Lung (tissue), 11 donors: ENCODE measurements at regions not wholly inside any gene's neighbourhood (a gene's known extent, or its start where the extent isn't known, plus 50 kb on each side); places are given as distances from the start of the nearest gene placed in this dataset.

Experiments
- ATAC-seq: fragments of 200-7000 bp; cut with Tn5 transposase; one replicate; pipeline ENCODE4 v1.9.1; 2020; ENCODE audit warnings: moderate number of reproducible peaks; ENCODE audit not compliant: insufficient read depth, low FRiP score
- DNase-seq, 3 donors: peaks; one replicate each; pipeline ENCODE4 v3.0.0-alpha.2; 2013 to 2017
- H3K27ac ChIP-seq, 2 donors: one replicate each; pipeline ENCODE4 v1.5.1; 2013; ENCODE audit warnings: mild to moderate bottlenecking in 2 of 2, moderate library complexity in 2 of 2, control low read depth in 1 of 2, inconsistent platforms in 1 of 2, low read depth in 1 of 2, low read length in 1 of 2
- H3K27me3 ChIP-seq, 3 donors: one replicate each; pipeline ENCODE4 v1.5.1; 2013; ENCODE audit warnings: low read length in 2 of 3; ENCODE audit not compliant: control insufficient read depth in 3 of 3, insufficient read depth in 3 of 3
- H3K36me3 ChIP-seq, 4 donors: one replicate each; pipeline ENCODE4 v1.5.1; 2013; ENCODE audit warnings: low read length in 4 of 4, mild to moderate bottlenecking in 1 of 4, moderate library complexity in 1 of 4; ENCODE audit not compliant: control insufficient read depth in 4 of 4, insufficient read depth in 4 of 4
- H3K4me1 ChIP-seq, 5 donors: one replicate each; pipeline ENCODE4 v1.5.1; 2013; ENCODE audit warnings: low read length in 5 of 5, mild to moderate bottlenecking in 2 of 5, moderate library complexity in 1 of 5; ENCODE audit not compliant: control insufficient read depth in 5 of 5, insufficient read depth in 5 of 5
- H3K4me3 ChIP-seq: one replicate; pipeline ENCODE4 v1.5.1; 2013; ENCODE audit warnings: mild to moderate bottlenecking, control low read depth, moderate library complexity
- H3K9ac ChIP-seq, 2 donors: one replicate each; pipeline ENCODE4 v1.5.1; 2013; ENCODE audit warnings: low read length in 2 of 2, control low read depth in 1 of 2; ENCODE audit not compliant: insufficient read depth in 1 of 2
- H3K9me3 ChIP-seq, 4 donors: one replicate each; pipeline ENCODE4 v1.5.1; 2013; ENCODE audit warnings: low read length in 3 of 4, mild to moderate bottlenecking in 1 of 4, moderate library complexity in 1 of 4; ENCODE audit not compliant: control insufficient read depth in 4 of 4, insufficient read depth in 3 of 4
- CTCF ChIP-seq: IDR thresholded peaks from 2 replicates; pipeline ENCODE4 v1.5.1; 2012; ENCODE audit warnings: mild to moderate bottlenecking; ENCODE audit errors: control extremely low read depth, extremely low read depth
- WGBS, 2 donors: extraction: QIAGEN DNeasy Blood & Tissue Kit; methylation state at CpG; one replicate each; pipeline ENCODE4 v1.1.7; 2013; 5-methylcytosine and 5-hydroxymethylcytosine counted together
- donor health status: control.
- donor health status: control.
- donor health status: Bipolar disorder and iron deficiency.
- donor health status: healthy.
- donor health status: DM: yes; HTN: yes; CAD: no.

DNA sequence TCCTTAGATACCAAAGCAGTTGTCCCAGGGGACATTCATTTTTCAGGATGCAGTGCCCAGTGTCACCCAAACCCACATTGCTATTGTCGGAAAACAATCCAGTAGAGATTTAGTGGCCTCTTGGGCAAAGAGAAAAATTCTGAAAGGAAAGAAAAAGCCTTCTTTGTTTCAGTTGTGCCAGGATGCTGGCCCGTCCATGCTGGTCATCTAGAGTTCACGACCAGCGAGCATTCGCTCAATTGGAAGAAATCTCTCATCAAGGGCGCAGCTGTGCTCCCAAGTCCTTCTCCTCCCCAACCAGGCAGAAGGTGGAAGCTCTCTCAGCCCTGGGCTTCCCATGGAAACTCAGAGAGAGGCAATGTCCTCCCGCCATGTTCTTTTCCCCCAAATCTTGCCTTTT is 123.7 kb downstream of the MTHFS start:
- Histone ChIP-seq H3K9ac (no peak overlapping the region), H3K9me3 (peaks cover 0 to 1% (median 0%) of the 10 kb centered on the region in 4 donors), H3K4me1 (no peaks in the 10 kb centered on the region), H3K4me3 (no peak overlapping the region), H3K27me3 (no peaks in the 10 kb centered on the region), H3K36me3 (no peaks in the 10 kb centered on the region), H3K27ac (no peak overlapping the region)
- WGBS, 2 donors, result 94 to 95% methylated on average over 7 of the region's 7 CpGs
- DNase-seq (no peak), ATAC-seq (no peak)
- no peak for TF ChIP-seq CTCF

DNA sequence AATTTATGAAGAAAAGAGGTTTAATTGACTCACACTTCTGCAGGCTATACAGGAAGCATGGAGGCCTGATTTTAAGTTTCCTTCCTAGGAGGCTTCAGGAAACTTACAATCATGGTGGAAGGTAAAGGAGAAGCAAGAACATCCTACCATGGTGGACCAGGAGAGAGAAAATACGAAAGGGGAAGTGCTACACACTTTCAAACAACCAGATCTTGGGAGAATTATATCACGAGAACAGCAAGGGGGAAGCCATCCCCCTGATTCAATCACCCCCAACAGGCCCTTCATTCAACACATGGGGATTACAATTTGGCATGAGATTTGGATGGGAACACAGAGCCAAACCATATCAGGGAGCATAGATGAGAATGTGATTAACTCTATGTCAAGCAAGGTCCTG is 121.0 kb downstream of the MTHFS start:
- Histone ChIP-seq H3K9ac (no peak overlapping the region), H3K27ac (no peak overlapping the region), H3K9me3 (peaks cover 0 to 2% (median 0%) of the 10 kb centered on the region in 4 donors), H3K36me3 (no peaks in the 10 kb centered on the region), H3K4me1 (no peaks in the 10 kb centered on the region), H3K4me3 (no peak overlapping the region), H3K27me3 (no peaks in the 10 kb centered on the region)
- DNase-seq (no peak), ATAC-seq (no peak)
- 46 to 75% methylated on average over 2 of the region's 2 CpGs for WGBS, 2 donors
- no peak for TF ChIP-seq CTCF

GRCh38 chr15:79777916-79778315 is 118.9 kb downstream of the MTHFS start:
- DNase-seq (no peak), ATAC-seq (no peak)
- Histone ChIP-seq H3K9ac (no peak overlapping the region), H3K9me3 (peaks cover 0 to 6% (median 1%) of the 10 kb centered on the region in 4 donors), H3K36me3 (no peaks in the 10 kb centered on the region), H3K27ac (no peak overlapping the region), H3K4me1 (no peaks in the 10 kb centered on the region), H3K27me3 (no peaks in the 10 kb centered on the region), H3K4me3 (no peak overlapping the region)
- no peak for TF ChIP-seq CTCF
- WGBS, 2 donors, result 60 to 78% methylated on average over 2 of the region's 2 CpGs

GRCh38 chr15:79778378-79778990 is 118.3 kb downstream of the MTHFS start:
- no peak overlapping the region for H3K4me3 ChIP-seq
- TF ChIP-seq CTCF, result no peak

More at GRCh38 chr15:79778378-79778990, 118.3 kb downstream of the MTHFS start:
- DNase-seq, result no peak
- Histone ChIP-seq H3K27me3 (no peaks in the 10 kb centered on the region), H3K9ac (no peak overlapping the region), H3K4me1 (no peaks in the 10 kb centered on the region), H3K36me3 (no peaks in the 10 kb centered on the region), H3K27ac (no peak overlapping the region), H3K9me3 (peaks cover 0 to 6% (median 1%) of the 10 kb centered on the region in 4 donors)
- ATAC-seq, result no peak
- WGBS, 2 donors, result 88 to 94% methylated on average over 3 of the region's 3 CpGs
